ENCODE measurements at regions not wholly inside any gene's neighbourhood (a gene's known extent, or its start where the extent isn't known, plus 50 kb on each side); places are given as distances from the start of the nearest gene placed in this dataset.

DNA sequence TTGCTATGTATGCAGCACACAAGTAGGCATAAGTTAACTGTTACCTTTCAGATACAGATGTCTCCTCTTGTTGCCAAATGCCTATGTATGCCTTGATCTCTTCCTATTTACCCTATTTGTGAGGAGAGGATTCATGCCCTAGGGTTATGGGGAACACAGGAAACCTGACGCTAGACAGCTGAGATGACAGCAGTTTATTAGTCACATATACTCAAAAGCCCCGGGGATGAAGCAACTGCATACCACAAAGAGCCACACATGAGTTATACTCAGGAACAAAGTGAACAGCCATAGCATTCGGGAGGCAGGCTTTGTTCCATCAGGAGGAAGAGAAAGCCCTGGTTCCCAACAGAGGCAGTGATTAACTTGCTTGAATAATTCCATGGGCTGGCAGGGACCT lies 1011.7 kb upstream of the PCDH7 start:
- Histone ChIP-seq H3K9ac (ENCODE audit: low read length) (no peak overlapping the region), H4K20me1 (ENCODE audit: control insufficient read depth, insufficient read depth, low read length, poor library complexity, severe bottlenecking) (no peaks in the 10 kb centered on the region), H3K36me3 (replicated peaks in 1 of 2; ENCODE audit: control extremely low read depth in 1 of 2, control insufficient read depth in 1 of 2, extremely low read depth in 1 of 2, insufficient read depth in 2 of 2, low read length in 1 of 2) (no peaks in the 10 kb centered on the region), H3K9me3 (ENCODE audit: control extremely low read depth in 1 of 3, control insufficient read depth in 2 of 3, insufficient read depth in 1 of 3, low read length in 2 of 3) (peaks cover 0 to 8% (median 3%) of the 10 kb centered on the region in 3 donors), H3K4me2 (replicated peaks; ENCODE audit: low read depth, low read length, poor library complexity, severe bottlenecking) (no peak overlapping the region), H2AFZ (ENCODE audit: insufficient read depth, low read depth, low read length, poor library complexity, severe bottlenecking) (no peak overlapping the region), H3K27me3 (replicated peaks in 1 of 4; ENCODE audit: control extremely low read depth in 1 of 4, control insufficient read depth in 3 of 4, insufficient read depth in 4 of 4, low read length in 3 of 4) (no peaks in the 10 kb centered on the region), H3K79me2 (ENCODE audit: control insufficient read depth, insufficient read depth, low read length) (no peaks in the 10 kb centered on the region), H3K4me3 (ENCODE audit: control extremely low read depth in 1 of 5, extremely low read depth in 1 of 5, insufficient read depth in 1 of 5, low read depth in 2 of 5, low read length in 4 of 5) (no peak overlapping the region), H3K4me1 (ENCODE audit: control insufficient read depth in 2 of 2, insufficient read depth in 2 of 2, low read length in 2 of 2) (no peaks in the 10 kb centered on the region), H3K27ac (ENCODE audit: low read length in 2 of 2) (no peak overlapping the region)
- H3K4me1 Mint-ChIP-seq: no peaks in the 10 kb centered on the region
- no peaks in the 10 kb centered on the region for H3K27me3 Mint-ChIP-seq
- H3K9me3 Mint-ChIP-seq (ENCODE audit: insufficient read depth): peaks cover 9% of the 10 kb centered on the region
- CTCF ChIA-PET: no interaction called here
- POLR2A ChIA-PET: no interaction called here
- intact Hi-C loops (cut with micrococcal nuclease): no loop called here
- no peak for DNase-seq
- TF ChIP-seq, protein P1, sequence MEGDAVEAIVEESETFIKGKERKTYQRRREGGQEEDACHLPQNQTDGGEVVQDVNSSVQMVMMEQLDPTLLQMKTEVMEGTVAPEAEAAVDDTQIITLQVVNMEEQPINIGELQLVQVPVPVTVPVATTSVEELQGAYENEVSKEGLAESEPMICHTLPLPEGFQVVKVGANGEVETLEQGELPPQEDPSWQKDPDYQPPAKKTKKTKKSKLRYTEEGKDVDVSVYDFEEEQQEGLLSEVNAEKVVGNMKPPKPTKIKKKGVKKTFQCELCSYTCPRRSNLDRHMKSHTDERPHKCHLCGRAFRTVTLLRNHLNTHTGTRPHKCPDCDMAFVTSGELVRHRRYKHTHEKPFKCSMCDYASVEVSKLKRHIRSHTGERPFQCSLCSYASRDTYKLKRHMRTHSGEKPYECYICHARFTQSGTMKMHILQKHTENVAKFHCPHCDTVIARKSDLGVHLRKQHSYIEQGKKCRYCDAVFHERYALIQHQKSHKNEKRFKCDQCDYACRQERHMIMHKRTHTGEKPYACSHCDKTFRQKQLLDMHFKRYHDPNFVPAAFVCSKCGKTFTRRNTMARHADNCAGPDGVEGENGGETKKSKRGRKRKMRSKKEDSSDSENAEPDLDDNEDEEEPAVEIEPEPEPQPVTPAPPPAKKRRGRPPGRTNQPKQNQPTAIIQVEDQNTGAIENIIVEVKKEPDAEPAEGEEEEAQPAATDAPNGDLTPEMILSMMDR (IDR thresholded peaks at IDR 0.05): no peak
- TF ChIP-seq EZH2 (IDR thresholded peaks at IDR 0.05; ENCODE audit: borderline replicate concordance, insufficient read depth, low read depth, low read length, poor library complexity, severe bottlenecking): no peak
- no peak for ATAC-seq (ENCODE audit: low read depth)
- no peak overlapping the region for H3K27ac Mint-ChIP-seq
- WGBS (ENCODE audit: insufficient coverage): 100% methylated on average over 2 of the region's 3 CpGs
- H3K4me3 Mint-ChIP-seq: no peak overlapping the region

GRCh38 chr4:29710519-29710918 lies 1009.6 kb upstream of the PCDH7 start:
- Mint-ChIP-seq H3K27me3 (no peaks in the 10 kb centered on the region), H3K4me1 (no peaks in the 10 kb centered on the region), H3K27ac (no peak overlapping the region), H3K4me3 (no peak overlapping the region), H3K9me3 (ENCODE audit: insufficient read depth) (peaks cover 9% of the 10 kb centered on the region)
- WGBS (ENCODE audit: insufficient coverage): 100% methylated on average over 1 of the region's 1 CpG
- Histone ChIP-seq H3K27ac (ENCODE audit: low read length in 2 of 2) (no peak overlapping the region), H3K4me1 (ENCODE audit: control insufficient read depth in 2 of 2, insufficient read depth in 2 of 2, low read length in 2 of 2) (no peaks in the 10 kb centered on the region), H3K9me3 (ENCODE audit: control extremely low read depth in 1 of 3, control insufficient read depth in 2 of 3, insufficient read depth in 1 of 3, low read length in 2 of 3) (peaks cover 0 to 8% (median 3%) of the 10 kb centered on the region in 3 donors), H3K9ac (ENCODE audit: low read length) (no peak overlapping the region), H3K4me3 (ENCODE audit: control extremely low read depth in 1 of 5, extremely low read depth in 1 of 5, insufficient read depth in 1 of 5, low read depth in 2 of 5, low read length in 4 of 5) (no peak overlapping the region), H3K36me3 (replicated peaks in 1 of 2; ENCODE audit: control extremely low read depth in 1 of 2, control insufficient read depth in 1 of 2, extremely low read depth in 1 of 2, insufficient read depth in 2 of 2, low read length in 1 of 2) (no peaks in the 10 kb centered on the region), H3K79me2 (ENCODE audit: control insufficient read depth, insufficient read depth, low read length) (no peaks in the 10 kb centered on the region), H4K20me1 (ENCODE audit: control insufficient read depth, insufficient read depth, low read length, poor library complexity, severe bottlenecking) (no peaks in the 10 kb centered on the region), H3K27me3 (replicated peaks in 1 of 4; ENCODE audit: control extremely low read depth in 1 of 4, control insufficient read depth in 3 of 4, insufficient read depth in 4 of 4, low read length in 3 of 4) (no peaks in the 10 kb centered on the region), H2AFZ (ENCODE audit: insufficient read depth, low read depth, low read length, poor library complexity, severe bottlenecking) (no peak overlapping the region), H3K4me2 (replicated peaks; ENCODE audit: low read depth, low read length, poor library complexity, severe bottlenecking) (no peak overlapping the region)
- intact Hi-C loops (cut with micrococcal nuclease): loop anchor here (5.0 kb wide), 1 partner anchor 653 kb away; no protein-coding TSS in a partner anchor
- no peak for ATAC-seq (ENCODE audit: low read depth)
- no peak for DNase-seq
- TF ChIP-seq, protein P1 (IDR thresholded peaks at IDR 0.05): no peak
- TF ChIP-seq EZH2 (IDR thresholded peaks at IDR 0.05; ENCODE audit: borderline replicate concordance, insufficient read depth, low read depth, low read length, poor library complexity, severe bottlenecking): no peak
- ChIA-PET CTCF (no interaction called here), POLR2A (no interaction called here)

Data from B cell (primary cell).